ENCODE measurements at regions not wholly inside any gene's neighbourhood (a gene's known extent, or its start where the extent isn't known, plus 50 kb on each side); places are given as distances from the start of the nearest gene placed in this dataset.

- H3K4ac ChIP-seq (ENCODE audit: low read length): no peak overlapping the region
- H3K9ac ChIP-seq (ENCODE audit: low read depth, low read length, poor library complexity): no peak overlapping the region
- H2BK15ac ChIP-seq (ENCODE audit: low read length): no peak overlapping the region
- H4K8ac ChIP-seq (ENCODE audit: low read depth, low read length): no peak overlapping the region
- no peak overlapping the region for H4K91ac ChIP-seq (ENCODE audit: low read depth, low read length, poor library complexity)
- no peaks in the 10 kb centered on the region for H3K4me1 ChIP-seq (ENCODE audit: control insufficient read depth in 2 of 2, insufficient read depth in 1 of 2, low read depth in 1 of 2, low read length in 2 of 2)
- no peaks in the 10 kb centered on the region for H3K36me3 ChIP-seq (replicated peaks in 1 of 2; ENCODE audit: control insufficient read depth in 2 of 2, insufficient read depth in 2 of 2, low read length in 2 of 2)
- WGBS, 2 donors (ENCODE audit: extremely low coverage in 2 of 2, insufficient read length in 2 of 2, insufficient replicate concordance in 1 of 2): no CpG with 5 or more reads among the region's 5 CpGs
- H3K27me3 ChIP-seq (ENCODE audit: control insufficient read depth in 3 of 3, insufficient read depth in 3 of 3, low read depth in 1 of 3, low read length in 3 of 3): no peaks in the 10 kb centered on the region
- no peak overlapping the region for H2AK5ac ChIP-seq (ENCODE audit: low read depth, low read length)
- H3K79me1 ChIP-seq (ENCODE audit: low read depth, low read length): no peaks in the 10 kb centered on the region
- no peak overlapping the region for H3K27ac ChIP-seq (replicated peaks; ENCODE audit: low read length)
- no peak overlapping the region for H3K14ac ChIP-seq (ENCODE audit: low read length)
- H2BK5ac ChIP-seq (ENCODE audit: low read length): no peak overlapping the region
- no peak for DNase-seq (ENCODE audit: low spot score)
- H2BK12ac ChIP-seq (ENCODE audit: low read length): no peak overlapping the region
- H3K4me2 ChIP-seq (ENCODE audit: insufficient read depth, low read length, poor library complexity, severe bottlenecking): no peak overlapping the region
- no peak overlapping the region for H3K4me3 ChIP-seq (ENCODE audit: low read length in 2 of 2)
- H3K18ac ChIP-seq (ENCODE audit: low read length): no peak overlapping the region
- no peak overlapping the region for H2AFZ ChIP-seq (ENCODE audit: low read length)
- H2BK120ac ChIP-seq (ENCODE audit: low read depth, low read length): no peak overlapping the region
- no peak overlapping the region for H3K23ac ChIP-seq (ENCODE audit: low read depth, low read length, poor library complexity)
- no peaks in the 10 kb centered on the region for H3K9me3 ChIP-seq (replicated peaks in 1 of 2; ENCODE audit: control insufficient read depth in 2 of 2, insufficient read depth in 1 of 2, low read depth in 1 of 2, low read length in 2 of 2)
These were observed 290.8 kb downstream of the MSX2 start for GRCh38 chr5:175015028-175015685.

- Histone ChIP-seq H3K27ac (replicated peaks; ENCODE audit: low read length) (no peak overlapping the region), H2BK5ac (ENCODE audit: low read length) (peak overlapping the region; percentile 2), H3K4ac (ENCODE audit: low read length) (no peak overlapping the region), H3K4me3 (ENCODE audit: low read length in 2 of 2) (no peak overlapping the region), H3K4me1 (ENCODE audit: control insufficient read depth in 2 of 2, insufficient read depth in 1 of 2, low read depth in 1 of 2, low read length in 2 of 2) (no peaks in the 10 kb centered on the region), H3K18ac (ENCODE audit: low read length) (no peak overlapping the region), H3K9ac (ENCODE audit: low read depth, low read length, poor library complexity) (no peak overlapping the region), H3K14ac (ENCODE audit: low read length) (no peak overlapping the region), H2BK12ac (ENCODE audit: low read length) (no peak overlapping the region), H2AFZ (ENCODE audit: low read length) (no peak overlapping the region), H3K23ac (ENCODE audit: low read depth, low read length, poor library complexity) (no peak overlapping the region), H3K27me3 (ENCODE audit: control insufficient read depth in 3 of 3, insufficient read depth in 3 of 3, low read depth in 1 of 3, low read length in 3 of 3) (no peaks in the 10 kb centered on the region), H3K79me1 (ENCODE audit: low read depth, low read length) (no peaks in the 10 kb centered on the region), H4K91ac (ENCODE audit: low read depth, low read length, poor library complexity) (no peak overlapping the region), H2BK15ac (ENCODE audit: low read length) (no peak overlapping the region), H4K8ac (ENCODE audit: low read depth, low read length) (no peak overlapping the region), H2BK120ac (ENCODE audit: low read depth, low read length) (no peak overlapping the region), H3K9me3 (replicated peaks in 1 of 2; ENCODE audit: control insufficient read depth in 2 of 2, insufficient read depth in 1 of 2, low read depth in 1 of 2, low read length in 2 of 2) (no peaks in the 10 kb centered on the region), H2AK5ac (ENCODE audit: low read depth, low read length) (no peak overlapping the region), H3K36me3 (replicated peaks in 1 of 2; ENCODE audit: control insufficient read depth in 2 of 2, insufficient read depth in 2 of 2, low read length in 2 of 2) (no peaks in the 10 kb centered on the region), H3K4me2 (ENCODE audit: insufficient read depth, low read length, poor library complexity, severe bottlenecking) (no peak overlapping the region)
- no CpG with 5 or more reads among the region's 4 CpGs for WGBS, 2 donors (ENCODE audit: extremely low coverage in 2 of 2, insufficient read length in 2 of 2, insufficient replicate concordance in 1 of 2)
- DNase-seq (ENCODE audit: low spot score): no peak
These were observed 288.9 kb downstream of the MSX2 start for GRCh38 chr5:175013251-175013650.

- no peak overlapping the region for H3K23ac ChIP-seq (ENCODE audit: low read depth, low read length, poor library complexity)
- peak overlapping the region; percentile 0 for H3K18ac ChIP-seq (ENCODE audit: low read length)
- no peak overlapping the region for H2BK15ac ChIP-seq (ENCODE audit: low read length)
- H3K27ac ChIP-seq (replicated peaks; ENCODE audit: low read length): no peak overlapping the region
- H4K8ac ChIP-seq (ENCODE audit: low read depth, low read length): no peak overlapping the region
- no CpG with 5 or more reads among the region's 8 CpGs for WGBS, 2 donors (ENCODE audit: extremely low coverage in 2 of 2, insufficient read length in 2 of 2, insufficient replicate concordance in 1 of 2)
- no peak for DNase-seq (ENCODE audit: low spot score)
- no peaks in the 10 kb centered on the region for H3K79me1 ChIP-seq (ENCODE audit: low read depth, low read length)
- no peak overlapping the region for H3K4ac ChIP-seq (ENCODE audit: low read length)
- no peak overlapping the region for H2BK12ac ChIP-seq (ENCODE audit: low read length)
- H3K14ac ChIP-seq (ENCODE audit: low read length): no peak overlapping the region
- no peaks in the 10 kb centered on the region for H3K27me3 ChIP-seq (ENCODE audit: control insufficient read depth in 3 of 3, insufficient read depth in 3 of 3, low read depth in 1 of 3, low read length in 3 of 3)
- H3K4me2 ChIP-seq (ENCODE audit: insufficient read depth, low read length, poor library complexity, severe bottlenecking): no peak overlapping the region
- no peak overlapping the region for H2AFZ ChIP-seq (ENCODE audit: low read length)
- H3K4me3 ChIP-seq (ENCODE audit: low read length in 2 of 2): no peak overlapping the region
- H2BK120ac ChIP-seq (ENCODE audit: low read depth, low read length): no peak overlapping the region
- no peaks in the 10 kb centered on the region for H3K9me3 ChIP-seq (replicated peaks in 1 of 2; ENCODE audit: control insufficient read depth in 2 of 2, insufficient read depth in 1 of 2, low read depth in 1 of 2, low read length in 2 of 2)
- no peak overlapping the region for H2BK5ac ChIP-seq (ENCODE audit: low read length)
- no peaks in the 10 kb centered on the region for H3K36me3 ChIP-seq (replicated peaks in 1 of 2; ENCODE audit: control insufficient read depth in 2 of 2, insufficient read depth in 2 of 2, low read length in 2 of 2)
- H4K91ac ChIP-seq (ENCODE audit: low read depth, low read length, poor library complexity): no peak overlapping the region
- no peaks in the 10 kb centered on the region for H3K4me1 ChIP-seq (ENCODE audit: control insufficient read depth in 2 of 2, insufficient read depth in 1 of 2, low read depth in 1 of 2, low read length in 2 of 2)
- H3K9ac ChIP-seq (ENCODE audit: low read depth, low read length, poor library complexity): no peak overlapping the region
- peak overlapping the region; percentile 1 for H2AK5ac ChIP-seq (ENCODE audit: low read depth, low read length)
These were observed 287.9 kb downstream of the MSX2 start for GRCh38 chr5:175012267-175012666.

GRCh38 chr5:175003531-175003930 lies 279.1 kb downstream of the MSX2 start:
- H4K91ac ChIP-seq (ENCODE audit: low read depth, low read length, poor library complexity): no peak overlapping the region
- no CpG with 5 or more reads among the region's 2 CpGs for WGBS, 2 donors (ENCODE audit: extremely low coverage in 2 of 2, insufficient read length in 2 of 2, insufficient replicate concordance in 1 of 2)
- no peak overlapping the region for H3K4ac ChIP-seq (ENCODE audit: low read length)
- H3K27ac ChIP-seq (replicated peaks; ENCODE audit: low read length): no peak overlapping the region
- H2AK5ac ChIP-seq (ENCODE audit: low read depth, low read length): no peak overlapping the region
- H3K9ac ChIP-seq (ENCODE audit: low read depth, low read length, poor library complexity): no peak overlapping the region
- no peaks in the 10 kb centered on the region for H3K79me1 ChIP-seq (ENCODE audit: low read depth, low read length)
- no peak overlapping the region for H2BK12ac ChIP-seq (ENCODE audit: low read length)
- H3K14ac ChIP-seq (ENCODE audit: low read length): no peak overlapping the region
- no peaks in the 10 kb centered on the region for H3K27me3 ChIP-seq (ENCODE audit: control insufficient read depth in 3 of 3, insufficient read depth in 3 of 3, low read depth in 1 of 3, low read length in 3 of 3)
- H3K4me3 ChIP-seq (ENCODE audit: low read length in 2 of 2): no peak overlapping the region
- H3K18ac ChIP-seq (ENCODE audit: low read length): peak overlapping the region; percentile 53
- H2AFZ ChIP-seq (ENCODE audit: low read length): no peak overlapping the region
- no peak overlapping the region for H3K23ac ChIP-seq (ENCODE audit: low read depth, low read length, poor library complexity)
- no peak overlapping the region for H2BK15ac ChIP-seq (ENCODE audit: low read length)
- no peak overlapping the region for H4K8ac ChIP-seq (ENCODE audit: low read depth, low read length)
- H3K9me3 ChIP-seq (replicated peaks in 1 of 2; ENCODE audit: control insufficient read depth in 2 of 2, insufficient read depth in 1 of 2, low read depth in 1 of 2, low read length in 2 of 2): peaks cover 0 to under 1% of the 10 kb centered on the region in 2 donors
- H2BK120ac ChIP-seq (ENCODE audit: low read depth, low read length): no peak overlapping the region
- DNase-seq (ENCODE audit: low spot score): no peak
- H3K4me2 ChIP-seq (ENCODE audit: insufficient read depth, low read length, poor library complexity, severe bottlenecking): no peak overlapping the region
- H3K36me3 ChIP-seq (replicated peaks in 1 of 2; ENCODE audit: control insufficient read depth in 2 of 2, insufficient read depth in 2 of 2, low read length in 2 of 2): no peaks in the 10 kb centered on the region
- H2BK5ac ChIP-seq (ENCODE audit: low read length): no peak overlapping the region
- peaks cover 0 to 2% of the 10 kb centered on the region in 2 donors for H3K4me1 ChIP-seq (ENCODE audit: control insufficient read depth in 2 of 2, insufficient read depth in 1 of 2, low read depth in 1 of 2, low read length in 2 of 2)

All from neuronal stem cell (in vitro differentiated cells).